ENCODE measurements at regions not wholly inside any gene's neighbourhood (a gene's known extent, or its start where the extent isn't known, plus 50 kb on each side); places are given as distances from the start of the nearest gene placed in this dataset.

DNA sequence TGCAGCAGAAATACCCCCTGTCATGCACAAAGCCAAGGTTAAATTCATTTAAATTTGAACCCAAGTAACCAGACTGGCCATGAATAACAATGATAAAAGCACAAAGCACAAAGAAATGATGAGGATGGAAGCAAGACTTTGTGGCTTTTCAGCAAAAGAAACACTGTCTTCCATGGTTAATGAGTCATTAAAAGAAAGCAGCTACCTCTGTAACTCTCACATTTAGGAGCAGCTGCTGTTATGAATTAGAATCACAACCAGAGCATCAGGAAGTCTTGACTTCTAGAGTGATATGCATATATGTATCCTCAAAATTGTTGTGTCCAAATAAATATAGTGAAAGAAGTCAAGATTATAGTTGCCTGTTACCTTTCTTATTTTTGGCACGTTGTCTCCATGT lies 70.7 kb upstream of the RPS6KA6 start:
- H3K18ac ChIP-seq (ENCODE audit: insufficient read length, low read depth, low read length) = no peak overlapping the region
- no peak overlapping the region for H2BK5ac ChIP-seq (ENCODE audit: insufficient read length, low read length)
- H3K9ac ChIP-seq (ENCODE audit: extremely low read depth, insufficient read length, low read length) = no peak overlapping the region
- H3K4ac ChIP-seq (ENCODE audit: low read depth, low read length) = no peak overlapping the region
- Mint-ChIP-seq H3K4me1 (peaks cover 12 to 13% of the 10 kb centered on the region in 2 experiments), H3K4me3 (no peak overlapping the region), H3K27ac (no peak overlapping the region; a peak in 1 of 7 replicates), H3K9me3 (peaks cover 30 to 31% of the 10 kb centered on the region in 2 experiments), H3K27me3 (ENCODE audit: low read depth) (no peaks in the 10 kb centered on the region), H3K36me3 (ENCODE audit: insufficient read depth in 1 of 3, low read depth in 3 of 3) (peaks cover 0 to 1% (median 0%) of the 10 kb centered on the region in 3 experiments; a peak in 1 of 7 replicates)
- H4K5ac ChIP-seq (ENCODE audit: insufficient read length, low read depth, low read length) = no peak overlapping the region
- no peak for TF ChIP-seq CTCF (conservative IDR thresholded peaks at IDR 0.05)
- H3K9me3 ChIP-seq (ENCODE audit: control insufficient read depth, low read depth, low read length) = peaks cover 4% of the 10 kb centered on the region
- no peaks in the 10 kb centered on the region for H3K27me3 ChIP-seq (ENCODE audit: insufficient read depth, low read length)
- H3K14ac ChIP-seq (ENCODE audit: insufficient read depth, low read length) = no peak overlapping the region
- H4K91ac ChIP-seq (ENCODE audit: insufficient read length, low read depth, low read length) = no peak overlapping the region
- no peak for DNase-seq
- H2AK5ac ChIP-seq (ENCODE audit: insufficient read length, low read length) = no peak overlapping the region
- H2BK120ac ChIP-seq (ENCODE audit: low read depth, low read length, poor library complexity, severe bottlenecking) = no peak overlapping the region
- no peak overlapping the region for H3K56ac ChIP-seq (ENCODE audit: insufficient read length, low read depth, low read length)
- no peak overlapping the region for H4K8ac ChIP-seq (replicated peaks; ENCODE audit: insufficient read length, low read depth, low read length)
- H3K4me2 ChIP-seq (ENCODE audit: insufficient read depth, insufficient read length, low read length) = no peak overlapping the region
- H4K20me1 ChIP-seq (ENCODE audit: control insufficient read depth, insufficient read depth, insufficient read length) = no peaks in the 10 kb centered on the region
- H2BK15ac ChIP-seq (ENCODE audit: low read depth, low read length) = no peak overlapping the region
- no peaks in the 10 kb centered on the region for H3K4me1 ChIP-seq (ENCODE audit: insufficient read depth, low read length)
- H3K79me1 ChIP-seq (ENCODE audit: insufficient read depth, low read depth, low read length, poor library complexity, severe bottlenecking) = no peaks in the 10 kb centered on the region
- no peak overlapping the region for H3T11ph ChIP-seq (ENCODE audit: low read length)
- H3K23ac ChIP-seq (ENCODE audit: insufficient read length, low read depth, low read length) = no peak overlapping the region
- no peaks in the 10 kb centered on the region for H3K79me2 ChIP-seq (ENCODE audit: insufficient read depth, low read length)
- H2BK12ac ChIP-seq (ENCODE audit: insufficient read length, low read depth, low read length) = no peak overlapping the region
- H3K27ac ChIP-seq (ENCODE audit: insufficient read length, low read depth, low read length) = no peak overlapping the region
- no peak overlapping the region for H2BK20ac ChIP-seq (ENCODE audit: low read depth, low read length, poor library complexity, severe bottlenecking)
- H2AFZ ChIP-seq (ENCODE audit: low read length) = no peak overlapping the region
- H3K23me2 ChIP-seq (ENCODE audit: insufficient read length, low read depth, low read length, poor library complexity, severe bottlenecking) = no peaks in the 10 kb centered on the region
- no CpG with 5 or more reads among the region's 1 CpG for WGBS (ENCODE audit: extremely low coverage, insufficient read length, low lambda C conversion rate)
